ENCODE measurements at regions not wholly inside any gene's neighbourhood (a gene's known extent, or its start where the extent isn't known, plus 50 kb on each side); places are given as distances from the start of the nearest gene placed in this dataset.

DNA sequence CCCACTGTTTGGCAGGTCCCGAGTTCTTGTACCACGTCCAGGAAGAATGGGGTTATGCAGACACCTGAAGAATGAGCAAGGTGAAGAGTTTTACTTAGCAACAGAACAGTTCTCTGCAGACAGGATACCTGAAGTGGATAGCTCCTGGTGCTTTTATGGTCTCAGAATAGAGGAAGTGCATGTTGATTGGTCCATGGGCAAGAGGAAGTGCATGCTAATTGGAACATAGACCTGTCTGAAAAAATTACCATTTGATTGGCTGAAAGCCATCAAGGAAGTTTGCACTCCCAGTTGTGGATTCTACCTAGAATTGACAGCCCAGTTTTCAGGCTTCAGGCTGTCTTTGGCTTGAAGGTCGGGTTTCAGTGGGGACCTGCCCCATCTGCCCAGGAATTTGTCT is 887.5 kb downstream of the FAT4 start:
- TF ChIP-seq, protein P1, sequence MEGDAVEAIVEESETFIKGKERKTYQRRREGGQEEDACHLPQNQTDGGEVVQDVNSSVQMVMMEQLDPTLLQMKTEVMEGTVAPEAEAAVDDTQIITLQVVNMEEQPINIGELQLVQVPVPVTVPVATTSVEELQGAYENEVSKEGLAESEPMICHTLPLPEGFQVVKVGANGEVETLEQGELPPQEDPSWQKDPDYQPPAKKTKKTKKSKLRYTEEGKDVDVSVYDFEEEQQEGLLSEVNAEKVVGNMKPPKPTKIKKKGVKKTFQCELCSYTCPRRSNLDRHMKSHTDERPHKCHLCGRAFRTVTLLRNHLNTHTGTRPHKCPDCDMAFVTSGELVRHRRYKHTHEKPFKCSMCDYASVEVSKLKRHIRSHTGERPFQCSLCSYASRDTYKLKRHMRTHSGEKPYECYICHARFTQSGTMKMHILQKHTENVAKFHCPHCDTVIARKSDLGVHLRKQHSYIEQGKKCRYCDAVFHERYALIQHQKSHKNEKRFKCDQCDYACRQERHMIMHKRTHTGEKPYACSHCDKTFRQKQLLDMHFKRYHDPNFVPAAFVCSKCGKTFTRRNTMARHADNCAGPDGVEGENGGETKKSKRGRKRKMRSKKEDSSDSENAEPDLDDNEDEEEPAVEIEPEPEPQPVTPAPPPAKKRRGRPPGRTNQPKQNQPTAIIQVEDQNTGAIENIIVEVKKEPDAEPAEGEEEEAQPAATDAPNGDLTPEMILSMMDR (IDR thresholded peaks at IDR 0.05), result no peak
- no peak for TF ChIP-seq ZFX (IDR thresholded peaks at IDR 0.05; ENCODE audit: borderline replicate concordance)
- no peak overlapping the region for H3K27ac ChIP-seq

DNA sequence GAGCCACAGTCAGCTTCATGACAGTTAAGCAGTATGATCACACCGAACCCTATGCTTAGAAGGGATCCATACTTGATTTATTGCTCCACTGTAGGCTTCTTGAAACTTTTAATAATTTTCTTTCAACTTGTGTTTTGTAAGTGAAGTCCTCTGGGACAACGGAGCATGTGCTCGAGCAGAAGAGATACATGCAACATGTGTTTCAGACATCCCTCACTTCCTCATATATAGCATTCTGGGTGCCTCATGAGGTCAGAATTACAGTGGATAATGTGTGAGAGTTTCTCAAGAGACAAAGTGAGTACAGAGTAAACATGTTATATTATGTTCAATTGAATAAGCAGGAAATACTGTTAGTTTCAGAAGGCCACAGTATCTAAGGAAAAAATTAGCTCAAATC is 893.2 kb downstream of the FAT4 start:
- TF ChIP-seq, protein P1 (IDR thresholded peaks at IDR 0.05), result no peak
- no peak for TF ChIP-seq ZFX (IDR thresholded peaks at IDR 0.05; ENCODE audit: borderline replicate concordance)
- no peak overlapping the region for H3K27ac ChIP-seq

DNA sequence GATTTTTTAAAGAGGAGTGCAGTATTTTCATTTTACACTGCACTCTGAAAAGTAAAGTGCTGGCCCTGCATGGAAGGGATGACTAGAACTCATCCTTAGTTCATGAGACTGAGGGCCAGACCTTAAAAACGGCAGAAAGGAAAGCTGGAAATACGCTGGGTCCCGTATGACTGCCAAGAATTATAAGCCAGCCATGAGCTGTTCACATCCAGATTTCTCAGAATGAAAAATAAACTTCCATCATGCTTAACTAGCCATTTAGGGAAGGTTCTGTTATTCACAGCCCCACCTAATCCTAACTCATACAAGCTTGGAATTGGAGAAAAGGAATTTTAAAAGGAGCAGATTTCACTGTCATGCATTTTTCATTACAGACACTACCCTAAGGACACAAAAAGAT is 894.4 kb downstream of the FAT4 start:
- no peak for TF ChIP-seq ZFX (IDR thresholded peaks at IDR 0.05; ENCODE audit: borderline replicate concordance)
- TF ChIP-seq, protein P1 (IDR thresholded peaks at IDR 0.05), result no peak
- H3K27ac ChIP-seq, result no peak overlapping the region

DNA sequence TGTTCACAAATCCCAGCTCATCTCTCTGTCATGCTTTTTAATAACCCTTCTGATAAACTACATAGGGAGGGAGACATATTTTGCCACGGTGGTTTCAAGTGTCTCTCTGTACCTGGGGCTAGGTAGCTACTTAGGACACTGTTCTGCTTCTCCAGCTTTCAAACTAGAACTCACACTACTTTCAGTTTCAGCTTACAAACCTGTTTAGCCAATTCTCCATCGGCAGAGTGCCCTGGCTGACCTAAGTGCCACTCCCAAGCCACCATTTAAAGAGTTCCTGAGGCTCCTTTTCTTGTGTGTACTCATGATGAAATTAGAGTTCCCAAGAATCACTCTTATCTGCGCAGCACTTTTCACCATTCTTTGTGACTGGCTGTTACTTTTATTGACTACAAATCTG is 899.2 kb downstream of the FAT4 start:
- H3K27ac ChIP-seq, result no peak overlapping the region
- TF ChIP-seq, protein P1 (IDR thresholded peaks at IDR 0.05), result no peak
- no peak for TF ChIP-seq ZFX (IDR thresholded peaks at IDR 0.05; ENCODE audit: borderline replicate concordance)

DNA sequence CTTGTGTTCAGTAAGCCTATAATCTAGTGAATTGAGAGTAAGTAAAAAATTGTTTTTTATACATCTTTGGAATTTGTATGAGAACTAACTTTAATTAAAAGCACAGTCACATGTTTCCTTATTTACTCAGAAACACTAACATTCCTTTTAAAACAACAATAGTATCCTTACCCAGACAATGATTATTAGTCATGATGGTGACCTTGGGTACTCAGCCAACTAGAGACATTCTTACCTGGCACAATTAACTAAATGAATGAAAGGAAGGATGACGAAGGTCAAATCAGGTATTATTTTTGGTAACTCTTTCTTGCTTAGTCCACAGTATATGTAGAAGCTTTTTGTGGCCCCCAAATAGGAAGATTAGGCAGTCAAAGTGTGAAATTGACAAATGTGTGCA is 901.0 kb downstream of the FAT4 start:
- H3K27ac ChIP-seq, result no peak overlapping the region
- TF ChIP-seq ZFX (IDR thresholded peaks at IDR 0.05; ENCODE audit: borderline replicate concordance), result no peak
- TF ChIP-seq, protein P1 (IDR thresholded peaks at IDR 0.05), result no peak

DNA sequence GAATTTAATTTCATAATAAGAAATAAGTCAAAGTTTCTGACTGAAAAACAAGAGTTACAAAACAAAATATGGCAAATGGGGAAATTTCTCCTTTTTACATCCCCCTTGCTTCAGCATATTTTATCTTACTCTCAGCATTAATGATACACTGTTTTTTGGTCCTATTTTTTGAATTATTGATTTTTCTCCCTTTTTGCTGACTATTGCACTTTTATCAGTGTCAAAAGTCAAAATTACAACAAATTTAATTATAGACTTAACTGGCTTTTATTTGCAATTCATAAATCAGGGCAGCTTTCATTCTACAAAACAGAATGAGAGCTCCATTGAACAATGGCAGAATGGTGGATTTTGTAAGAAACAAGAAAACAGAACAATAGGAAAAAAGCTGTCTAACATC is 901.9 kb downstream of the FAT4 start:
- H3K27ac ChIP-seq, result no peak overlapping the region
- TF ChIP-seq ZFX (IDR thresholded peaks at IDR 0.05; ENCODE audit: borderline replicate concordance), result no peak
- TF ChIP-seq, protein P1 (IDR thresholded peaks at IDR 0.05), result no peak

DNA sequence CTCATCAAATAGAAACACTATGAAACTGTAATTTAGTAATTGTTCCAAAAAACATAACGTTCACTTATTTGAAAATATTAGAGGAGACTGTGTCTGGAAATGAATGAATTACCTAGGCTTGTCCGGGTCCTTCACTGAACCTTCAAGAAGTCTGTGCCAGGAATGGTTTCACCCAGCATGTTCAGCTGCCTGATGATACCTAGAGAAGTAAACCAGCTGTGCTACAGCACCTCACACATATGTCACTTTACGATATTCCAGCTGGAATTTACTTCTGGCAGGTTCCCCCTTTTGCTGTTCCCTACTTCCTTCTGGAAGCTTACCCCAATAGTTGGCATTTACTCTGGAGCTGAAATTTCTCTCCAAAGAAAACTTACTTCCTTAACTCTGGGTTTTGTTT is 906.5 kb downstream of the FAT4 start:
- no peak for TF ChIP-seq ZFX (IDR thresholded peaks at IDR 0.05; ENCODE audit: borderline replicate concordance)
- TF ChIP-seq, protein P1 (IDR thresholded peaks at IDR 0.05), result no peak
- H3K27ac ChIP-seq, result no peak overlapping the region

All from 22Rv1 (cell line).